K562 (cell line): ENCODE measurements at regions not wholly inside any gene's neighbourhood (a gene's known extent, or its start where the extent isn't known, plus 50 kb on each side); places are given as distances from the start of the nearest gene placed in this dataset.

ENCODE experiments used
- ATAC-seq: fragments of 200-7000 bp; cut with Tn5 transposase; 3 replicates; pipeline ENCODE4 v1.9.1; 2020; ENCODE audit warnings: moderate library complexity
- BruUV-seq: library from RNA; stranded (reverse); fragments of 400-500 nt; replicated peaks from 2 replicates; lab custom pipeline; 2021; lab: Mats Ljungman, UMichigan
- CTCF ChIA-PET: fragments of 300-600 bp; formaldehyde crosslinking; extraction: SDS; loops from one replicate; lab custom pipeline; 2021; ENCODE audit warnings: low intra/inter-chr PET ratio; lab: Yijun Ruan, JAX
- POLR2A ChIA-PET: fragments of 300-600, 350-650 bp; sonication (Branson Sonifier 250); formaldehyde crosslinking; extraction: SDS; loops from one replicate; lab custom pipeline; 2021; ENCODE audit warnings: antibody characterized with exemption, inconsistent platforms; lab: Yijun Ruan, JAX
- DNase-seq, 4 experiments: peaks; one replicate each; pipeline versions ENCODE4 v3.0.0 to v3.0.0-alpha.2; 2011 to 2018; ENCODE audit warnings: low spot score in 3 of 4, mixed read lengths in 3 of 4; ENCODE audit errors: extremely low read depth in 1 of 4
- FAIRE-seq: peaks from 2 replicates; lab custom pipeline; 2011; peaks lifted over from hg19 to GRCh38; lab: Jason Lieb, UNC
- H2AFZ ChIP-seq: 2 replicates; pipeline ENCODE4 v1.6.0; 2011; ENCODE audit warnings: low read depth, low read length, control low read depth, inconsistent platforms
- H3K27ac ChIP-seq: fragments of 200-600 bp; 3 replicates; pipeline ENCODE4 v1.8.0; 2011; ENCODE audit warnings: low read depth, mild to moderate bottlenecking, control low read depth, inconsistent platforms, low read length, moderate library complexity, mixed read lengths; ENCODE audit errors: extremely low read depth
- H3K27me3 ChIP-seq, 2 experiments: fragments of 300-600 bp in 1 of 2; 2 replicates in 1 of 2; 3 replicates in 1 of 2; pipeline versions ENCODE4 v1.6.0 to v1.8.0; 2011; ENCODE audit warnings: inconsistent platforms in 2 of 2, low read length in 2 of 2, mild to moderate bottlenecking in 1 of 2, mixed read lengths in 1 of 2, moderate library complexity in 1 of 2; ENCODE audit not compliant: control insufficient read depth in 2 of 2, insufficient read depth in 2 of 2
- H3K36me3 ChIP-seq: fragments of 300-600 bp; 3 replicates; pipeline ENCODE4 v1.8.0; 2011; ENCODE audit warnings: mild to moderate bottlenecking, low read length, inconsistent platforms; ENCODE audit not compliant: control insufficient read depth, insufficient read depth
- H3K4me1 ChIP-seq, 2 experiments: fragments of 200-600 bp in 1 of 2; replicated peaks in 1 of 2; 2 replicates in 1 of 2; 3 replicates in 1 of 2; pipeline versions ENCODE4 v1.5.1 to v1.8.0; 2011; ENCODE audit warnings: inconsistent platforms in 2 of 2, low read length in 2 of 2, mild to moderate bottlenecking in 1 of 2, mixed read lengths in 1 of 2, moderate library complexity in 1 of 2; ENCODE audit not compliant: control insufficient read depth in 2 of 2, insufficient read depth in 2 of 2
- H3K4me2 ChIP-seq: 2 replicates; pipeline ENCODE4 v1.6.1; 2011; ENCODE audit warnings: low read length, control low read depth, inconsistent platforms, mixed read lengths; ENCODE audit not compliant: insufficient read depth
- H3K4me3 ChIP-seq: fragments of 200-600 bp; sonication (generic), shearing (Covaris generic); 2 replicates; pipeline ENCODE4 v1.5.1; 2016; ENCODE audit warnings: control low read depth, inconsistent platforms
- H3K79me2 ChIP-seq: fragments of 200-600 bp; 3 replicates; pipeline ENCODE4 v1.8.0; 2011; ENCODE audit warnings: low read length, inconsistent platforms; ENCODE audit not compliant: control insufficient read depth, insufficient read depth
- H3K9ac ChIP-seq, 2 experiments: 2 replicates each; pipeline versions ENCODE4 v1.6.0 to v1.6.1; 2011; ENCODE audit warnings: low read depth in 2 of 2, low read length in 2 of 2, control low read depth in 1 of 2, inconsistent platforms in 1 of 2, mild to moderate bottlenecking in 1 of 2, mixed read lengths in 1 of 2; ENCODE audit not compliant: insufficient read depth in 1 of 2
- H3K9me1 ChIP-seq: one replicate; pipeline ENCODE4 v1.6.0; 2011; ENCODE audit warnings: inconsistent platforms, mild to moderate bottlenecking, low read length, moderate library complexity; ENCODE audit not compliant: control insufficient read depth, insufficient read depth
- H3K9me3 ChIP-seq: replicated peaks from 2 replicates; pipeline ENCODE4 v1.5.1; 2011; ENCODE audit warnings: low read depth, low read length, inconsistent platforms; ENCODE audit not compliant: control insufficient read depth, insufficient read depth
- H4K20me1 ChIP-seq: replicated peaks from 2 replicates; pipeline ENCODE4 v1.6.1; 2011; ENCODE audit warnings: low read length, inconsistent platforms, mixed read lengths; ENCODE audit not compliant: control insufficient read depth, insufficient read depth
- CBFA2T3 ChIP-seq: fragments of 450-650 bp; IDR thresholded peaks from 2 replicates; pipeline ENCODE4 v1.6.1; 2017
- GATA2 ChIP-seq: sonication (generic); formaldehyde crosslinking; IDR thresholded peaks from 2 replicates; pipeline ENCODE4 v1.4.0; 2020; ENCODE audit warnings: mild to moderate bottlenecking, missing genetic modification reagents
- HMBOX1 ChIP-seq: sonication (generic); IDR thresholded peaks from 2 replicates; pipeline ENCODE4 v1.6.1; 2016
- NEUROD1 ChIP-seq: fragments of 150-350 bp; IDR thresholded peaks from 2 replicates; pipeline ENCODE4 v1.6.1; 2014; ENCODE audit warnings: borderline replicate concordance, low read length, low read depth; ENCODE audit not compliant: partially characterized antibody
- PML ChIP-seq: IDR thresholded peaks from 2 replicates; pipeline ENCODE4 v1.6.1; 2012; ENCODE audit warnings: low read length, inconsistent platforms
- PURB ChIP-seq: sonication (generic); formaldehyde crosslinking; IDR thresholded peaks from 2 replicates; pipeline ENCODE4 v1.9.0; 2021; ENCODE audit warnings: low read depth, mild to moderate bottlenecking, missing genetic modification reagents
- SNRNP70 ChIP-seq: fragments of 200-400 bp; formaldehyde crosslinking; optimal IDR thresholded peaks from 2 replicates; pipeline ENCODE3; 2017; ENCODE audit warnings: low read depth, low read length
- SP1 ChIP-seq: sonication (generic); formaldehyde crosslinking; IDR thresholded peaks from 2 replicates; pipeline ENCODE4 v1.8.1; 2022; ENCODE audit warnings: mild to moderate bottlenecking, missing genetic modification reagents
- SRSF1 ChIP-seq: fragments of 200-400 bp; formaldehyde crosslinking; IDR thresholded peaks from 2 replicates; pipeline ENCODE4 v1.6.1; 2017; ENCODE audit warnings: mild to moderate bottlenecking, low read depth, low read length, moderate library complexity
- TOE1 ChIP-seq, 2 experiments: fragments of 450-650 bp in 1 of 2; sonication (generic) in 1 of 2; formaldehyde crosslinking in 1 of 2; IDR thresholded peaks; 2 replicates each; pipeline versions ENCODE4 v1.7.1 to v1.8.0; 2016 to 2022; ENCODE audit warnings: borderline replicate concordance in 2 of 2, mild to moderate bottlenecking in 2 of 2, antibody characterized with exemption in 1 of 2, inconsistent platforms in 1 of 2, low read depth in 1 of 2, missing genetic modification reagents in 1 of 2, moderate library complexity in 1 of 2
- XRCC4 ChIP-seq: IDR thresholded peaks from one replicate; pipeline ENCODE4 v1.6.1; 2011; ENCODE audit not compliant: insufficient read depth, insufficient read length; ENCODE audit errors: extremely low read depth
- ZBTB34 ChIP-seq: fragments of 250-450 bp; sonication (Bioruptor Pico); IDR thresholded peaks from 2 replicates; pipeline ENCODE4 v1.8.0; 2021; ENCODE audit warnings: mild to moderate bottlenecking, moderate library complexity
- ZNF212 ChIP-seq: fragments of 450-650 bp; formaldehyde crosslinking; IDR thresholded peaks from 2 replicates; pipeline ENCODE4 v1.4.0; 2020; ENCODE audit warnings: mild to moderate bottlenecking
- ZNF507 ChIP-seq: conservative IDR thresholded peaks from 2 replicates; pipeline ENCODE4 v1.6.1; 2017; ENCODE audit warnings: missing genetic modification characterization, missing compliant biosample characterization
- ZNF76 ChIP-seq: fragments of 250-450 bp; sonication (Bioruptor Pico); IDR thresholded peaks from 2 replicates; pipeline ENCODE4 v1.4.0; 2020; ENCODE audit warnings: mild to moderate bottlenecking, moderate library complexity, borderline replicate concordance
- ZNF764 ChIP-seq: fragments of 250-450 bp; sonication (Bioruptor Pico); IDR thresholded peaks from 2 replicates; pipeline ENCODE4 v1.4.0; 2020; ENCODE audit warnings: low read depth, mild to moderate bottlenecking, moderate library complexity
- WGBS: fragments of 100-300 bp; shearing (Covaris generic); methylation state at CpG from one replicate; pipeline ENCODE4 v1.1.6; 2016; ENCODE audit warnings: low coverage, mixed read lengths; ENCODE audit not compliant: insufficient coverage; ENCODE audit errors: missing lambda C conversion rate; 5-methylcytosine and 5-hydroxymethylcytosine counted together
- in situ Hi-C: fragments of 300-500 bp; cut with MboI; formaldehyde crosslinking; loops from 4 replicates; pipeline ENCODE4 v1.15.0; 2018; ENCODE audit warnings: inconsistent platforms, mixed read lengths
- intact Hi-C: fragments of 100-400 bp; cut with micrococcal nuclease; formaldehyde crosslinking; loops from 2 replicates; pipeline ENCODE4 v1.14.2; 2022

GRCh38 chr18:29496152-29496680, 1319.3 kb upstream of the CDH2 start:
- DNase-seq (no peak), ATAC-seq (no peak), FAIRE-seq (no peak)
- H3K27ac ChIP-seq, result no peak overlapping the region
- BruUV-seq, result no TSS peak
- no peaks in the 10 kb centered on the region for H3K9me1 ChIP-seq
- TF ChIP-seq XRCC4, result no peak
- TF ChIP-seq ZNF507, result no peak
- no peak for TF ChIP-seq ZNF212 (CRISPR knock-in tag)
- TF ChIP-seq SP1 (CRISPR knock-in tag), result no peak
- no peaks in the 10 kb centered on the region for H4K20me1 ChIP-seq
- no peaks in the 10 kb centered on the region for H3K36me3 ChIP-seq
- H3K4me2 ChIP-seq, result no peak overlapping the region
- intact Hi-C loops, result no loop called here
- 0% methylated on average over 2 of the region's 2 CpGs for WGBS
- ChIA-PET POLR2A (no interaction called here), CTCF (no interaction called here)
- H3K4me3 ChIP-seq, result no peak overlapping the region
- in situ Hi-C loops, result no loop called here
- H3K79me2 ChIP-seq, result no peaks in the 10 kb centered on the region
- no peaks in the 10 kb centered on the region for H3K9me3 ChIP-seq
- H3K9ac ChIP-seq, result no peak overlapping the region
- H3K4me1 ChIP-seq, result no peaks in the 10 kb centered on the region
- H3K27me3 ChIP-seq, result no peaks in the 10 kb centered on the region
- no peak overlapping the region for H2AFZ ChIP-seq

GRCh38 chr18:29494371-29494770, 1317.4 kb upstream of the CDH2 start:
- Histone ChIP-seq H3K79me2 (no peaks in the 10 kb centered on the region), H3K4me1 (no peaks in the 10 kb centered on the region), H3K27ac (no peak overlapping the region), H3K36me3 (no peaks in the 10 kb centered on the region), H3K4me3 (no peak overlapping the region), H3K27me3 (no peaks in the 10 kb centered on the region), H2AFZ (no peak overlapping the region), H3K9me3 (no peaks in the 10 kb centered on the region), H3K9me1 (no peaks in the 10 kb centered on the region), H3K9ac (no peak overlapping the region), H4K20me1 (no peaks in the 10 kb centered on the region), H3K4me2 (no peak overlapping the region)
- intact Hi-C loops (no loop called here), in situ Hi-C loops (no loop called here)
- DNase-seq (no peak), ATAC-seq (no peak), FAIRE-seq (no peak)
- BruUV-seq, result no TSS peak
- CTCF ChIA-PET, result interaction anchor here (0.6 kb wide), 1 partner anchor 127 kb away, joined by 4 read pairs; no protein-coding TSS in a partner anchor
- POLR2A ChIA-PET, result no interaction called here
- TF ChIP-seq PML (no peak), ZNF764 (no peak), SNRNP70 (no peak), NEUROD1 (no peak), GATA2 (no peak), ZNF76 (no peak), HMBOX1 (no peak), SRSF1 (no peak), TOE1 (IDR thresholded peaks at IDR 0.05; ENCODE audit: borderline replicate concordance) (no peak), TOE1 (CRISPR knock-in tag; IDR thresholded peaks at IDR 0.05; ENCODE audit: borderline replicate concordance, low read depth) (no peak), PURB (CRISPR knock-in tag) (no peak), CBFA2T3 (no peak), ZBTB34 (CRISPR knock-in tag) (no peak)
